GM10266 (cell line): ENCODE measurements at regions not wholly inside any gene's neighbourhood (a gene's known extent, or its start where the extent isn't known, plus 50 kb on each side); places are given as distances from the start of the nearest gene placed in this dataset.
"Not testable (repeated sequence)": the region's sequence is repeated elsewhere in the genome, so short reads cannot be mapped to it uniquely, and the experiment has no call there.

Experiments used
- DNase-seq: peaks from one replicate; pipeline ENCODE4 v3.0.0; 2012; ENCODE audit errors: extremely low spot score
- TF ChIP-seq, protein P1 (sequence below): IDR thresholded peaks from 2 replicates; pipeline ENCODE4 v1.5.1; 2012; ENCODE audit warnings: mild to moderate bottlenecking, low read depth; ENCODE audit not compliant: control insufficient read depth, insufficient read depth; ENCODE audit errors: missing control alignments

DNA sequence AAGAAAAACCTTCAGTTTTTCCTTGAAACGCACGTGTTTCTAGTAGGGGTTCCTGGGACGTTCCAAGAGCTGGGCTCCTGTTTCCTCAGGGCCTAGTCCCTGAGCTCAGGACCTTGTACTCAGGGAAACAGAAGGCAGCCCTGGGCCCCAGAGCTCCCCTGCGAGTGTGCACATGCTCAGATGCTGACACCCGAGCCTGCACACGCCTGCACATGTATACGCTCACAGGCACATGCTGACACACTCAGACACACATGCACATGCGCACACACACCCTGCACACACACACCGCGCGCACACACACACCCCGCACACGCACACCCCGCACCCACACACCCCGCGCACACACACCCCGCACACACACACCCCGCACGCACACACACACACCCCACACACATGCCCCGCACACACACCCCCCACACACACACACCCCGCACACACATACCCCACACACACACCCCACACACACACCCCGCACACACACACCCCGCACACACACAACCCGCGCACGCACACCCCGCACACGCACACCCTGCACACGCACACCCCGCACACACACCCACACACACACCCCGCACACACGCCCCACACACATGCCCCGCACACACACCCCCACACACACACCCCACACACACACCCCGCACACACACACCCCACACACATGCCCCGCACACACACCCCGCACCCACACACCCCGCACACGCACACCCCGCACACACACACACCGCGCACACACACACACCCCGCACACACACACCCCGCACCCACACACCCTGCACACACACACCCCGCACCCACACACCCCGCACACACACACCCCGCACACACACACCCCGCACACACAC, 52.2 kb downstream of the CALML3 start:
- peak; percentile 41 for DNase-seq
- TF ChIP-seq, protein P1, sequence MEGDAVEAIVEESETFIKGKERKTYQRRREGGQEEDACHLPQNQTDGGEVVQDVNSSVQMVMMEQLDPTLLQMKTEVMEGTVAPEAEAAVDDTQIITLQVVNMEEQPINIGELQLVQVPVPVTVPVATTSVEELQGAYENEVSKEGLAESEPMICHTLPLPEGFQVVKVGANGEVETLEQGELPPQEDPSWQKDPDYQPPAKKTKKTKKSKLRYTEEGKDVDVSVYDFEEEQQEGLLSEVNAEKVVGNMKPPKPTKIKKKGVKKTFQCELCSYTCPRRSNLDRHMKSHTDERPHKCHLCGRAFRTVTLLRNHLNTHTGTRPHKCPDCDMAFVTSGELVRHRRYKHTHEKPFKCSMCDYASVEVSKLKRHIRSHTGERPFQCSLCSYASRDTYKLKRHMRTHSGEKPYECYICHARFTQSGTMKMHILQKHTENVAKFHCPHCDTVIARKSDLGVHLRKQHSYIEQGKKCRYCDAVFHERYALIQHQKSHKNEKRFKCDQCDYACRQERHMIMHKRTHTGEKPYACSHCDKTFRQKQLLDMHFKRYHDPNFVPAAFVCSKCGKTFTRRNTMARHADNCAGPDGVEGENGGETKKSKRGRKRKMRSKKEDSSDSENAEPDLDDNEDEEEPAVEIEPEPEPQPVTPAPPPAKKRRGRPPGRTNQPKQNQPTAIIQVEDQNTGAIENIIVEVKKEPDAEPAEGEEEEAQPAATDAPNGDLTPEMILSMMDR, result no peak

DNA sequence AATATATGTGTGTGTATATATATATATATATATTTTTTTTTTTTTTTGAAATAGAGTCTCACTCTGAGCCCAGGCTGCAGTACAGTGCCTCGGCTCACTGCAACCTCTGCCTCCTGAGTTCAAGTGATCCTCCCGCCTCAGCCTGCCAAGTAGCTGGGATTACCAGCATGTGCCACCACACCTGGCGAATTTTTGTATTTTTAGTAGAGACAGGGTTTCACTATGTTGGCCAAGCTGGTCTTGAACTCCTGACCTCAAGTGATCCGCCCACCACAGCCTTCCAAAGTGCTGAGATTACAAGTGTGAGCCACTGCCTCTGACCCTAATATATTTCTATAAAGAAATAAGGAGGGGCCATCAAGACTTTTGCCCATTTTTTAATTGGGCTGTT, 55.3 kb downstream of the CALML3 start:
- DNase-seq, result not testable (repeated sequence)

DNA sequence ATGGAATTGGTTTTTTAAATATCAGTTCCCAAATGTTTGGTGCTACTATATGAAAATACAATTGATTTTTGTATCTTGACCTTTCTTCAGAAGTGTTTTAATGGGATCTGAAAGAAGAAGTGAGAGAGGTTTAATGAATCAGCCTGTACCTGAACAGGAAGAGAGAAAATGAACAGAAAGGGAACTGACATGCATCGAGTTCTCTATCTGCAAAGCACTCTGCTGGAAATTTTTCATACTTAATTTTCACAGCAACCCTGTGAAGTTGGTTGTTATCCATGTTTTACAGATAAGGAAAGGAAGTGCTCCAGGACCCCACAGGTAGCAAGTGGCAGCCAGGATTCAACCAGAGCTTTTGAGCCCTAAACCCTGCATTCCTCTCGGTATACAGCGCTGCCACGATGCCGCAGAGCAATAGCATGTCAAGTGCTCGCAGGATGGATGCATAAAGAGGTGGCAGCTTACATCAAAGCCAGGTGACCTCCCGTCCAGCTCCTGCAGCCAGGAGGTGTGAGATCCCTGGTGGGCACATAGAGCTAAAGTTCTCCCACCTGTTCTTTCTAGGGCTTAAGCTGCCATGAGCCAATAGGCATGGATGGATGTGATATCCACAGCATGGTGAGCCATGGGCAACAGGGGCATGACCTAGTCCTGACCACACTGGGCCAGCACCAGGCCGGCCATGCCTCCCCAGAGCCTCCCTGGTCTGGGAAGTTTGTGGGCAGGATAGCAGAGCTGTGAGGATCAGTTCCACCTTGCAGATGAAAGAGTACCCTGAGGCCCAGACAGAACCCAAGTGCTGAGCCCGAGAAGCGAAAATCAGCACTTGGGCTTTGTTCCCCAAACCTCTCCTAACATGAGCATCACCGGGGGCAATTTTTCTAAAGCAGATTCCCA, 57.2 kb downstream of the CALML3 start:
- peak; percentile 62 for DNase-seq
- TF ChIP-seq, protein P1, result no peak

DNA sequence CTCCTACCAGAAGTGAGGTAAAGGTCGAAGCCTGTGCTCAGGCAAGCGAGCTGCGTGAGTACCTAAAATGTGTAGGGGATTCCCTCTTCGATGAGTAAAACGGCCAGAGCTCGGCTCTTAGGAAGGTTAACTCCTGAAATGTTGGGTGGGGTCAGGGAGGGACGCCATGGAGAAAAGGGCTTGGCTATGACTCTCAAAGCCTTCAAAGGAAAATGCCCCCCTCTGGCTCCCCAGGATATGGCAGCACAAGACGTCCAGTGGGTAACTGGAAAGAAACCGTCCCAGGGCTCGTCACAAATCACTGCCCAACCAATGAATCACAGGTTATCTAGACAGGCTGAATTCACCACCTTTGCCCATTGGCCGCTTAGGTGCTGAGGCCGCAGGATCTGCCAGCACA, 58.0 kb downstream of the CALML3 start:
- no peak for DNase-seq

DNA sequence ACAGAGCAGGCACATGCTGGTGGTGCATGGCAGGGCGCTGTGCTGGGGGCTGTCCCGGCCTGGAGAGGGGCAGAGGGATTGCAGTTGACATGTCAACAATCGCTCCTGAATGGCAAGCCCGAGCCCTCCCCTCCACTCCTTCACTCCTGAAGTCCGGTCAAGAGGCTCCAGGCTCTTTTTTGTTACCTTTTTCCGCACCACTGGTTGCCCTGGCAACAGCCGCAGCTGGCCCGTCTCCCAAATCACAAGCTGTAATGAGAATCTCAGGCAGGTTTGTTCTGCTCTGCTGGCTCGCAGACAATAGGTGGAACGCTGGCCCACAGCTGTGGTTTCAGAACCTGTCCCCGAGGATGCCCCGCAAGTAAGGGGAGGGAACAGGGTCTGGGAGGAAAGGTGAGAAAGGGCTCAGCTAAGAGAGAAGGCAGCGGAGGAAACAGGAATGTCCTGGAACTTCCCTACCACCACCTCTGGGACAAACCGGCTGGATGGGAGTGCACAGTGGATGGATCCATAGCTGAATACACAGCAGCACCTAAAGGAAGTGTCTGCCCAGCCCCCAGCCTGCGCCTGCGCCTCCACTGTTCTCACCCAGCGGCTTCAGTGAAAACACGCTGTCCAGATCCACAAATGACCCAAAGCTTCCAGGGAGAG, 58.9 kb downstream of the CALML3 start:
- TF ChIP-seq, protein P1, result no peak
- DNase-seq, result no peak

More for the DNA sequence above, 58.0 kb downstream of the CALML3 start:
- TF ChIP-seq, protein P1, result no peak

DNA sequence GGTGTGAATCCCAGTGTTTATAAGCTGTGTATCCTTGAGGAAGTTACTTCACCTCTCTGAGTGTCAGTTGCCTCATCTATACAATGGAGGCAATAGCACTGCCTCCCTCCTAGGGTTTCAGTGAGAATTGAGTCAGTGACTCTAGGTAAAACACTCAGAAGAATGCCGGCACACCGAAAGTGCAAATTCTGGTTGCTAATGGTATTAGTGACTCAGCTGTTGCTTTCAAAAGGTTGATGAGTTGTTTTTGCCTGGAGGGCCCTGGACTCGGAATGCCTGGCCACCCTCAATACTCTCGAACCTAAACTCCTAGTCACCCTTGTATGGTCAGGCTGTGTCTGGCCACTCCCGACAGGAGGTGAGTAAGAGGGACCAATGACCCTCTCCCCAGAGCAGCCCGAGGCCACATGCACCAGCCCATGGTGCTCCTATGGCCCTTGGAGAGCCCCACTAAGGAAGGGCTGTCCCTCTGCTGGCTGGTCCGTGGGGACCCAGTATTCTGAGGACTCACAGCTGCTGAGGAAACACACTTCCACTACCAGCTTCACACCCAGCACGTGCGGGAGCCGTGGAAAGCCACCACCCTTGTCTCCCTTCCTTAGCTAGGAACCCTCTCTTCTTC, 60.2 kb downstream of the CALML3 start:
- DNase-seq, result no peak

More for the DNA sequence above, 60.2 kb downstream of the CALML3 start:
- TF ChIP-seq, protein P1, result no peak
